Central memory CD4-positive, alpha-beta T cell (primary cell): ENCODE measurements at regions not wholly inside any gene's neighbourhood (a gene's known extent, or its start where the extent isn't known, plus 50 kb on each side); places are given as distances from the start of the nearest gene placed in this dataset.
"Not testable (repeated sequence)": the region's sequence is repeated elsewhere in the genome, so short reads cannot be mapped to it uniquely, and the experiment has no call there.

Source experiments
- DNase-seq: peaks from one replicate; pipeline ENCODE4 v3.0.0; 2022

DNA sequence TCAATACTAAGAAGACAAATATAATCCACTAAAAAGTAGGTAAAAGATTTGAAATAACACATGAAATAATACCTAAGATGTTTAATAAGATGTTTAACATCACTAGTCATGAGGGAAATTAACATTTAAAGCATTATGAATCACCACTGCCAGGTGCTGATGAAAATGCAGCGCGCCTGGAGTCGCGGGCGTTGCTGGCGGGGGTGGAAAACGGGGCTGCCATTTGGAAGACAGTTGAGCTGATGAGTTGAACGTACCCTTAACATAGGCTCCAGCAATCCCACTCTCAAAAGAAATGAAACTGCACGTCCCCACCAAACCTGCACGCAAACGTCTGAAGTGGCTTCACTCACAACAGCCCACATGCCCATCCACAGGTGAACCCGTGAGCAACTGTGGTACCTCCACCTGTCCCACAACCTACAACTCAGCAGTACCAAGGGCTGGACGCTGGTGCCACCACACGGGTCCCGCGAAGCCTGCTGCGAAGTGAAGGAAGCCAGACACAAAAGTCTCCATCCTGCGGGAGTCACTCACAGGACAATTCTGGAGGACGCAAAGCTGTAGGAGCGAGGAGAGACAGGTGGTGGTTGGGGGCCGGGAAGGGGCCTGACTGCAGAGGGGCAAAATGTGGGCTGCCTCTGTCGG lies 189.3 kb downstream of the NPIPB11 start:
- DNase-seq, result not testable (repeated sequence)

DNA sequence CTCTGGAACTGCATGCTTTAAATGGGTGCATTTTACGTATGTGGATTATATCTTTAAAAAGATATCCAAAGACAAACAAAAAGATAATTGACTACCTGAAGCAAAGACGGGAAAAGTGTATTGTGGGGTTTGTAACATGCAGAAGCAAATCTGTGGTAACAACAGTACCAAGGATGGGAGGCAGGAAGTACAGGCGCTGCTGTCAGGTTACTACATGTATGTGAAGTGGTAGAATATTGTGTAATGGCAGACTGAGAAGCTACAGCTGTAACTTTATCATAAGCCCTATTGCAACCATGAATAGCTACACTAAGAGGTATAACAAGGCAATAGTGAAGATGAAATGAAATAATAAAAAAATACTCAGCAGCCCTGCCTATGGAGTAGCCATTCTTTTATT lies 192.7 kb downstream of the NPIPB11 start:
- not testable (repeated sequence) for DNase-seq

DNA sequence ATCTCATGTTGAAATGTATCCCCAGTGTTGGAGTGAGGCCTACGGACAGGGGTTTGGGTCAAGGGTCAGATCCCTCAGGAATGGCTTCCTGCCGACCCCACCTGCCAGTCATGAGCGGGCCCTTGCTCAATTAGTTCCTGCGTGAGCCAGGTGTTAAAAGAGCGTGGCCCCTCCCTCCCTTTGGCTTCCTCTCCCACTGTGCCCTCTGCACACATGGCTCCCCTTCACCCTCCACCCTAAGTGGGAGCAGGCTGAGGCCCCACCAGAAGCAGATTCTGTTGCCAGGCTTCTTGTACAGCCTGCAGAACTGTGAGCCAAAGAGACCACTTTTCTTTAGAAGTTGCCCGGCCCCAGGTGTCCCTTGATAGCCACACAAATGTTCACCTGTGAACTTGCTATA lies 193.3 kb downstream of the NPIPB11 start:
- DNase-seq, result not testable (repeated sequence)

DNA sequence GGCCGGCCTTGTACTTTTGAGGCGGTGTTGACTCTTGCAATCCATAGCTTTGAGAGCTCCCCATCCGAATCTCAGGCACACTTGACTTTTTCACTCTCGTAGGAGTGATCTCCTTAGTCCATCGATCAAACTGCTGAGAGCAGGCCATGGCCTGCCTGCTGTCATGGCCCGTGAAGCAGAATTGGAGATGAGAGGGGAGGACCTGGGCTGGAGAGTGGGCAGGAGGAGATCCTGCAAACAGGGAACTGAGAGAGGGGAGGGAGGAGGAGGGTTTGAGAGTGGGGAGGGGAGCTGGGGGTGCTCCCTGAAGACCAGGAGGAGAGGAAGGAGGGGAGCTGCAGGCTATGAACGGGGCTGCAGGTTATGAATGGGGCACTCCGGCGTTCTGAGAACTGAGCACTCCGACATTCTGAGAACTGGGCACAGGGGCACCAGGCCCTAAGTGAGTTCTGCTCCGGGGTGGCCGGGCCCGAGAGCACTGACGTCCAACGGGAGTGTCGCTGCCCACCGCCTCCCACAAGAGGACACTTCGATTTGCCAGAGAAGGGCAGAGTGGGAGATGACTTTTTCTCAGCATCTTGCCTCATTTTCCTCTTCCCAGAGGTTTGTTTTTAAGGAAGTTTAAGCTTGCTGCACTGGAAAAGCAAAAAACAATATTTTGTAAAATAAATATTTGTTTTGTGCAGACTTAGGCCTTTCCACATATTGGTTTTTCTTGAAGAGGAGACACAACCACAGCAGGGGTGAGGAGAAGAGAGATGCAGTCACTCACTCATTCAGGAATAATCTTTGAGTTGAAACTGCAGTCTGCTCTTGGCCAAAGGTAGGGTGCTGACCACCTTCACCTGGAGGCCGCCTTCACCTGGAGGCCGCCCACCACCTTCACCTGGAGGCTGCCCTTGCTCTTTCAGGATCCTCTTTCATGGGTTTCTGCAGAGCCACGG lies 194.2 kb downstream of the NPIPB11 start:
- not testable (repeated sequence) for DNase-seq

DNA sequence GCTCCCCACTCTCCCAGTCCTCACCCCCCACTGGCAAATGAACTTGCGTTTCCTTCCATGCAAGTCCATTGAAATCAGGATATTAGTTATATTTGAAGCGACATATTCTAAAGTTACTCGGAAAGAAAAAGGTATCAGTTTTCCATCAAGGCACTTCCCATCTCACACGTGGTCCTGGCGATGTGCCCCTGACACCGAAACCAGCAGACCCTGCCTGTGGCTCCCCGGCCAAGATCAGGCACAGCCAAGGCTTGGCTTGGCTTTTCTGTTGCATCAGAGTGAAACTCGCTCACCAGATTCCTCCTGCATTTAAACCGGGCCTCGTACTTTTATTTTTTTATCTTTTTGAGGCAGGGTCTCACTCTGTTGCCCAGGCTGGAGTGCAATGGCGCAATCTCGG lies 195.1 kb downstream of the NPIPB11 start:
- not testable (repeated sequence) for DNase-seq

DNA sequence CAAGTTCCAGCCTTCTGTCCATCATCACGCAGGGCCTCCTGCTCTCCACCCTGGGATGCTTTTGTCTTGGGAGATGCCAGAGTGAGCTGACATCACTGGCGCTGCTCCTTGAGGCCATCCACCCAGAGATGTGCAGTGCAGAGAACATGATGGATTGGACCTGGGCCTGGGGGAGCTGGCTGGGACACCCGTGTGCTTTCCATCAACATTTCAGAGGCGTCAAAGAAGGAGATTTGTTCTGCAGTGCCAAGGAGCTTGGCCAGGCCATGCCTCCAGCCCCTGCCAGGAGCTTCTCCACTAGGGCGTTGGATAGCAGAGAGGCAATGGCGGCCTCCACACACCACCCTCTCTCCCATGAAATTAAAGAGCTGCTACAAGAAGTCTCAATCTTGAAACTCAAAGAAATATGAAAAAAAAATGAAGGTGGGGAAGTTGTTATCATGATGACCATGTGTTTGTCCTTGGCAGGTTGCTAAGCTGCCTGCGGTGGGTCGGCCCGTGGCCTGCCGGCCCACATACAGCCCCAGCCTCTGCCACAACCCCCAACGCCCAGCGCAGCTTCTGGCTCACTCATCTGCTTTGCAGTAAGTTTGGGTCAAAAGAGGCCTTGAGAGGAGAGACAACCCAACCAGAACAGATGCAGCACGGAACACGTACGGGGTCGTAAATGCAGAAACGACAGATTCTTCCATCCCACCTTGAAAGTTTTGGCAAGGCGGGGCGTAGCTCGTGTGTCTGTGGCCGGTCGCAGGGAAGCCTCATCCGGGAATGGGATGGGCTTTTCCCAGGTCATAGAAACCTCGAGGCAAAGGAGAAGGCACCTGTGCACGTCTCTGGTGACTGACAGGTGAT lies 196.0 kb downstream of the NPIPB11 start:
- DNase-seq, result not testable (repeated sequence)

DNA sequence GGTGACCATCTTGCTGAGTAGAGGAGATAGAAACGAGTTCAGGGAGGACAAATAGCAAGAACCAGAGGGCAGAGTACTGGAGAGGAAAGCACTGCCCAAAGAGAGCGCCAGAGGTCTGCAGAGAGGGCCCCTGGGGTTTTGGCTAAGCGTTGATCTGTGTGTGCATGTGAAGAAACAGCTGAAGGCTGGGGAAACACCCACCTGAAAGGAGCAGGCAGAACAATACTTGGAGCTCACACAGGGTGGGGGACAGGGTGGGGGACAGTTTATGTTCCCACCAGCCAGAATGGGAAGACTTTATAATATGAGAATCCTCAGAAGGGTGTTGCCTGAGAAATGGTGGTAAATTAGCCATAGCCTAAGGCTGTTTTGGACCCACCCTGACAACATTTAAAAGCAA lies 200.4 kb downstream of the NPIPB11 start:
- DNase-seq, result not testable (repeated sequence)

DNA sequence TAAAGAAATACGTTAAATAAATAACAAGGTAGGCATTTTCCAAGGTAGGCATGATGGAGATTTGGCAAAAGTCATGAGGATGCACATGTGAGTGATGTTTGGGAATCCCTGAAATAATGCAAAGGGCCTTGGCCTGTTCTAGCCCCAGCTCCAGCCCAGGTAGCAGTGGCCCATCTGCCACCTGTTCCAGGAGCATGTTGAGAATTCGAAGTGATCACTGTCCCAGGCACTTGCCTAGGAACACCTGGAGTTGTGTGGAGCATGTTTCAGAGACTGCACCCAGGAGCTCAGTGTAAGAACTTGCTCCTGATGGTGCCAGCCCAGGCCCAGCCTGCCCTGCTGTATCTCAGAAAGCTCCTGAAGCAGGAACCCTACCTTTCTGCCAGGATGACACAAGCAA lies 201.4 kb downstream of the NPIPB11 start:
- not testable (repeated sequence) for DNase-seq

DNA sequence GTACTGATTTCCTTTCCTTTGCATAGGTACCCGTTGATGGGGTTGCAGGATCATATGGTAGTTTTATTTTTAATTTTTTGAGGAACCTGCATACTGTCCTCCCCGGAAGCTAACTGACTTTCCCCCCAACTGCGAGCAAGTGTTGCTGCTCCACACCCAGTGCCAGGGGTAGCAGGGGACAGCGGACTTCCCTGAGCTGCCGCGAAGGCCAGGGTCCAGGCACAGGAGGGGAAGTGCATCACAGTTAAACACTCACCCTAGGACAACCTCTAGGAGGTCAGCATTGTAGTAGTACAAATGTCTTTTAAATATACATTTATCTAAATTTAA lies 201.7 kb downstream of the NPIPB11 start:
- DNase-seq, result no peak

DNA sequence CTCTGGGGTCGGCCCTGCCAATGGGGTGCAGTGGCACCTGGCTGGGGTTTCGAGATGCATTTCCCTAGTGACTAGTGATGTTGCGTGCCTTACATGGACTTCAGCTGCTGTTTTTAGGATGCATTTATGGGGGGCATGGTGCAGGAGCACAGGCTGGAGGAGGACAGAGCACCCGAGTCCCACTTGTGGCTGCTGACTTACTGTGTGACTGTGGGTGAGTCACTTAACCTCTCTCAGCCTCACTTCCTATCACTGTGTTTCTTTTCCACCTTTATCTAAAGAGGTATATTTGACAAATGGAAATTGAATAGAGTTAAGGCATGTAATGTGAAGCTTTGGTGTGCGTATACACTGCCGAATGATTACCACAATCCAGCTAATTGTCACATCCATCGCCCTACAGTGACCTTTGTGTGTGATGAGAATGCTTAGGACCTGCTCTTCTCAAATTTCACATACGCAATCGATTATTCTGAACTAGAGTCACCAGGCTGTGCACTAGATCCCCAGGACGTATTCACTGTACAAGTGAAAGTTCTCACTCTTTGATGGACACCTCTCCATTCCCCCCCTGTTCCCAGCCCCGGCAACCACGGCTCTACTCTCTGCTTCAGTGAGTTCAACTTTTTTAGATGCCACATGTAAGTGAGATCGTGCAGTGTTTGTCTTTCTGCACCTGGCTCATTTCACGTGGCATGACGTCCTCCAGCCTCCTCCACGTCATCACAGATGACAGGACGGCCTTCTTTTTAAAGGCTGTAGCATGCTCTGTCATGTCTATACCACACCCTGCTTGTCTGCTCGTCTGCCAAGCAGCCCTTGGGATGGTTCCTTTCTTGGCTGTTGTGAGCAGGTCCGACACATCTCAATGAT lies 202.3 kb downstream of the NPIPB11 start:
- DNase-seq, result not testable (repeated sequence)

DNA sequence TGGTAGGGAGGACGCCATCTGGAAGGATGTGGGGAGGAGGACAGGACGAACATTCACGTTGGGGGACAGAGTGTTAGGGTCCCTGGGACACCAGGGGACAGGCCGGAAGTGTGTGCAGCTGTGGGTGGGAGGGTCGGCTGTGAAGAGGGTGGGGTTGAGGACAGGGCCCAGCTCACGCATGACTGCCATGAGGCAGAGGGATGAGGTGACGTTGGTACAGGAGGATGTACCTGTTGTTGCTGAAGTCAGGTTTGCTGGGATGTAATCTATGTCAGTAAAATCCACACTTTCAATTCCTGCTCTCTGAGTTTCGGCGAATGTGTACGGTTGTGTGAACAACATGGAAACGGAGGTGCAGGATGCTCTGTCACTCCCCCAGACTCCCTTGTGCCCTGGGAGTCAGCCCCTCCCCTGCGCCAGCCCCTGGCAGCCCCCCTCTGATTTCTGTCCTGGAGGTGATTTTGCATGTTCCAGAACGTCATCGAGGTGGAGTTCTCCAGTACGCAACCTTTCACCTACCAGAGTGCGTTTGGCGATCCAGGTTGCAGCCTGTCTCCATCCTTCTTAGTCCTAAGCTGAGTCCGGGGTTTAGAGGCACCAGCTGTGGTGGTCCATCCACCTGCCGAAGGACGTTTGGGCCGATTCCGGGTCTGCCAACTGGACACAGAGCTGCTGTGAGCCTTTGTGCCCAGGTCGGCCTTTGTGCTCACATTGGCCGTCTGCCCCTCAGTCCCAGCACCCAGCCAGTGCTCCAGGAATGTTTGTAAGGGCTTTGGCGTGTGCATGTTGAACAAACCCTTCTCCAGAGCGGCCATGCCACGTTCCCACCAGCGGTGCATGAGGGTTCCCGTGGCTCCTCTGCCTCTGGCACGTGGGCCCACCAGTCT lies 203.2 kb downstream of the NPIPB11 start:
- not testable (repeated sequence) for DNase-seq

DNA sequence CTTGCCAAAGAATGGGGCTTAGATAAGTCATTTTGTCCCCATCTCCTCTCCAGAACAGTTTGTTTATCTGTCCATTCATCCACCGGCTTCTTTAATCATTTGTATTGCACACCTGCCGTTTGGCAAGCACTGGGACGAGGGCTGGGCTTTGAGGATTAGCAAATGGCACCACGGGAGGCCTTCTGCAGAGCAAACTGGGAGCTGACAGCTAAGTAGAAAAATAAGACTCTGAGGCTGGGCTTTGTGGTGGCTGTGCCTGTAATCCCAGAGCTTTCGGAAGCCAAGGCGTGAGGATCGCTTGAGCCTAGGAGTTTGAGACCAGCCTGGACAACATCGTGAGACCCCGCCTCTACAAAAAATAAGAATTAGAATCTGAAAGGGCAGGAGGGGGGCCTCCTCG lies 203.9 kb downstream of the NPIPB11 start:
- not testable (repeated sequence) for DNase-seq

DNA sequence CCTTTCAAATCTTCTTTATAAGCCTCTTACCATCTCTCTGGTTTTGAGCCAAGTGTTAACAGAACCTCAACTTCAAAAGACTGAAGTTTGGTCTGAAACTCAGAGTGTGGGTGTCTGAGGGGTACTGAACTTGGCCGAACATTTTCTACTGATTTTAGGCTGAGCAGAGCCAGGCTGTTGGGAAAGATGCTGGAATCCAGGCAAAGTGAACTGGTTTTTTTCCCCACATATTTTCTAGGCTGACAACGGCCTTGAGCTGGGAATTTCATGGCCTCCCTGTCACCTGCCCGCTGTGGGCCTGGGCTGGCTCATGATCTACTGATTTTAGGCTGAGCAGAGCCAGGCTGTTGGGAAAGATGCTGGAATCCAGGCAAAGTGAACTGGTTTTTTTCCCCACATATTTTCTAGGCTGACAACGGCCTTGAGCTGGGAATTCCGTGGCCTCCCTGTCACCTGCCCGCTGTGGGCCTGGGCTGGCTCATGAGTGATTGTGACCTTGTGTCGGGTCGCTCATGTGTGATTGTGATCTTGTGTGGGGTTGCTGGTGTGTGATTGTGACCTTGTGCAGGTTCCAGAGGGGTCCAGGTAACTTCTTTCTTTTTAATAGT lies 204.4 kb downstream of the NPIPB11 start:
- not testable (repeated sequence) for DNase-seq

DNA sequence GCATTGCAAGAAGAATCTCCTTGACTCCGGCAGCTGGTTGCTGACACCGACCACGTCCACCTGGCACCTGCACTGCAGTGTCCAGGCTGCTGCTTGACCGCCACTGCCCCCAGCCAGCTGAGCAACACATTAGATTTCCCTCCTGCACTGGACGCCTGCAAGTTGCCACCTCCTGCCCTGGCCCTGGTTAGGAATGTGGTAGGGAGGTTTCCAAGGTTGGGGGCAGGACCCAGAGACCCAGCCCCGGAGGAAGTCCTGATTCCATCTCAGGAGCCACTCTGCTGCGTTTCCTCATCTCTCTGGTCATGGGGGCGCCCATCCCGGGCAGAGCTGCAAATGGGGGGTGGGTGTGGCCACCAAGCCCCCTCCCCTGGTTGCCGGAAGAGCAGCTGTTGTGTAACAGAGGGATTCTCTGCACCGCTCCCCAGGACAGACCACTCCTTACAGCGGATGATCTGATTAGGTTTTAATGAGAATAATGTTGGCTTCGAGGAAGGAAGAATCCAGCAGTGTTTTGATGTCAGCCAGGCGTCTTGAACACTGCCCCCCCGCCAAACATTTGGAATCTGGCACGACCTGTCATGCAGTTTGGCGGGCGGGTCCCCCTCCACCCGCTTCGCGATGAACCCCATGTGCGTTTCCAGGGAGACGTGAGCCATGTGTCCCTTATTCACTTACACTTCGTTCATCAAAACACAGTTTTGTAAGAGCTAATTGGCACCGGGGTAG lies 205.1 kb downstream of the NPIPB11 start:
- not testable (repeated sequence) for DNase-seq

DNA sequence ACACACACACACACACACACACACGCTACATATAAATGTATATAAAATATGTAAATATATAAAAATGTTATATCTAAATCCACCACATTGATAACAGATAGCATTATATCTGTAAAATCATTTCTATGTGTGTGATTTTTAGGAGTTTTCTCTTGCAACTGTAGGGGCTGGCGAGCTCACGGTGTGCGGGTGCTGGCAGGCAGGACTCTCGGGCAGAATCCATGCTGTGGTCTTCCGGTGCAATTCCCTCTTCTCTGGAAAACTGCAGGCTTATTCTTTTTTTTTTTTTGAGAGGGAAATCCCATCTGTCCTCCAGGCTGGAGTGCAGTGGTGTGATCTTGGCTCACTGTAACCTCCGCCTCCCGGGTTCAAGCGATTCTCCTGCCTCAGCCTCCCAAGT lies 205.8 kb downstream of the NPIPB11 start:
- not testable (repeated sequence) for DNase-seq

DNA sequence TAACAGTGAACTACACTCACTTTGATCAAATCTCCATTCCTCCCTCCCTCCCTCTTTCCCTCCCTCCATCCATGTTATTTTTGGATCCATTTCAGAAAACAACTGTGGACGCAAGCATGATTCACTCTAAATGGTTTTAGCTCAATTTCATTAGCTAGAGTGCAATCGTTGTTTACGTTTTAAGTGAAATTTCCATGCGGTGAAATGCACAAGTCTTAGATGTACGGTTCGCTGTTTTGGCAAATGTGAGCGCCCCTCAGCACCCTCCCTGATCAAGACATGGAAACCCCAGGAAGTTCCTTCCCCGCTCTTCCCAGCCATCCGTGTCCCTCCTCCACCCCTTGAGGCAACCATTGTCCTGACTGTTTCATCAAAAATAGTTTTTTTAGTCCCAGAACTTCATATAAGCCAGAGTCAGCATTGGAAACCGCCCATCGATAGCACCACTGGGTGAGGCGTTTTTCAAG lies 206.3 kb downstream of the NPIPB11 start:
- not testable (repeated sequence) for DNase-seq

DNA sequence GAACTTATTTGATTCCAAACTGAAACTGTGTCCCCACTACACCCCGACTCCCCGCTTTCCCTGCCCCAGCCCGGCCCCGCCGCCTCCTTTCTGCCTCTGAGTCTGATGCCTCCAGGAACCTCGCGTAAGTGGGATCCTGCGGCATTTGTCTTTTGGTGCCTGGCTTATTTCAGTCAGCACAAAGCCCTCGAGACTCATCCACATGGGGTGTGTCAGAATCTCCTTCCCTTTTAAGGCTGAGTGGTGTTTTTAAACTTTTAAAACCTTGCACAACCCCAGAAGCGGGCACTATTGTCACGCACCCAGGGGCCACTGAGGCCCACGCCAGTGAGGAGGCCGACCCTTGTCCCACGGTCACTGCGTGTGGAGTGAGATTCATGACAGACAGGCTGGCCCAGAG lies 206.9 kb downstream of the NPIPB11 start:
- not testable (repeated sequence) for DNase-seq

DNA sequence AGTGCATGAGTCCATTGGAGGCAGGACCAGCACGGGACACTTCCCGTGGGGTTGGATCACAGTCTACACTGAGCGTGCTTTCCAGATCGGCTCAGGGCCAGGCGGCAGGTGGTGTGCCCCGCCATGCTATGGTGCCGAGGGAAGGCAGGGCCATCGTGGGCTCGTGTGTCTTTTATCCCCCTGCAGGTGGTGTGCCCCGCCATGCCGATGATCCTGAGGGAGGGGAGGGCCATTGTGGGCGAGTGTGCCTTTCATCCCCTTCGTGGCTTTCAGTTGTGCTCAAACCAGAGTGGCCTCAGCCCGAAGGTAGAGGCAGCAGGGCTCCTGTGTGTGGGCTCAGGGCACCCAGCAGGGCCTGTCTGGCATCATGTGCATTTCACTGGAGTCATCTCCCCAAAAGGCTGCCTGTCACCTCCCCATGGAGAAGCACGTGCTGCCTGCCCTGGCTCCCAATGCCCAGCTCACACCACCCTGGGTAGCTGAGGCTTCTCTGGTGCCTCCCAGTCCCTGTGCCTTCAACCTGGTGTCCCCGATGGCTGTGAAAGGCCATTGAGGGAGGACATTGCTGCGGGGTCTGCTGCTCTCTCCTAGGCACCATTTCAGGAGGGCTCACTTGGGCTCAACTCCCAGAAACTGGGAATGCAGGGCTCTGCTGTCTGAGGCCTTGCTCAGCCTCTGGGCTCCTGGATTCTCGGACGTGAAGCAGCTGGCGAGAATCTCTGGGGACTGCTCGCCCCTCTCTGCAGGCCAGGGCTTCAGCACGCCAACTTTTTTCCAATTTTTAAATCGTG lies 207.6 kb downstream of the NPIPB11 start:
- DNase-seq, result no peak

DNA sequence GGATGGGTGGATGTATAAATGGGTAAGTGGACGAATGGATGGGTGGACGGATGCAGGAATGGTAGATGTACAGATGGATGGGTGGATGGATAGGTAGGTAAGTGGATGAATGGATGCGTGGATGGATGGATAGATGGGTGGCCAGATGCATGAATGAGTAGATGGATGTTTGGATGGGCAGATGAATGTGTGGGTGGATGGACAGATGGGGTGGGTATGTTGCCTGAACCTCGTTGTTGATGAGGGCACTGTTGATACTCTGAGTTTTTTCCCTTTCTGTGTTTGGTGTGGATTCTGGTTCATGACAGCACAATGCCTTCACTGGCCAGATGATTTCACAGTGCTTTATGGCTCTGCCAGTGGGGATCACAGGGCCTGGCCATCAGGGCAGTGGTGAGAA lies 208.3 kb downstream of the NPIPB11 start:
- DNase-seq, result no peak
